ENCODE measurements at regions not wholly inside any gene's neighbourhood (a gene's known extent, or its start where the extent isn't known, plus 50 kb on each side); places are given as distances from the start of the nearest gene placed in this dataset.

DNA sequence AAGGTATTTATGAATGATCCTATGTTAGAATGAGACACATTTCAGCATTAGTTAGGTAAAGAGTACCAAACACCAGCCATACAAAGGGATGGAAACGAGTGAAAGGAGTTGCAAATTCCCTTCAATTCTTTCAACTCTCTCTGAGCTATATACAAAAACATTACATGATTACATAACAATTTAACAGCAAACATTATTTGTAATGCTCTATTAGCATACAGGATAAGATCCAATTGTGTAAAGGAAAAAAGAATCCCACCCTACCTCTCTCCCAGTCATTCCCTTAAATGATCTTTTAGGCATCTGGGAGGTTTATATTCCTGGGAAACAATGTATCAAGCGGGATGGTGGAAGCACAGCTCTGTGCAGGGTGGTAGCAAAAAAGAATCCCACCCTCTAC, 117.9 kb downstream of the RHOU start:
- TF ChIP-seq, protein P1, sequence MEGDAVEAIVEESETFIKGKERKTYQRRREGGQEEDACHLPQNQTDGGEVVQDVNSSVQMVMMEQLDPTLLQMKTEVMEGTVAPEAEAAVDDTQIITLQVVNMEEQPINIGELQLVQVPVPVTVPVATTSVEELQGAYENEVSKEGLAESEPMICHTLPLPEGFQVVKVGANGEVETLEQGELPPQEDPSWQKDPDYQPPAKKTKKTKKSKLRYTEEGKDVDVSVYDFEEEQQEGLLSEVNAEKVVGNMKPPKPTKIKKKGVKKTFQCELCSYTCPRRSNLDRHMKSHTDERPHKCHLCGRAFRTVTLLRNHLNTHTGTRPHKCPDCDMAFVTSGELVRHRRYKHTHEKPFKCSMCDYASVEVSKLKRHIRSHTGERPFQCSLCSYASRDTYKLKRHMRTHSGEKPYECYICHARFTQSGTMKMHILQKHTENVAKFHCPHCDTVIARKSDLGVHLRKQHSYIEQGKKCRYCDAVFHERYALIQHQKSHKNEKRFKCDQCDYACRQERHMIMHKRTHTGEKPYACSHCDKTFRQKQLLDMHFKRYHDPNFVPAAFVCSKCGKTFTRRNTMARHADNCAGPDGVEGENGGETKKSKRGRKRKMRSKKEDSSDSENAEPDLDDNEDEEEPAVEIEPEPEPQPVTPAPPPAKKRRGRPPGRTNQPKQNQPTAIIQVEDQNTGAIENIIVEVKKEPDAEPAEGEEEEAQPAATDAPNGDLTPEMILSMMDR (IDR thresholded peaks at IDR 0.05) = no peak
- DNase-seq = no peak
- H3K27me3 Mint-ChIP-seq (ENCODE audit: insufficient read depth) = peaks cover 4% of the 10 kb centered on the region
- no peaks in the 10 kb centered on the region for H3K36me3 Mint-ChIP-seq (ENCODE audit: low read depth)
- no peaks in the 10 kb centered on the region for H3K4me1 Mint-ChIP-seq (ENCODE audit: low read depth)
- H3K9me3 Mint-ChIP-seq = peaks cover 5% of the 10 kb centered on the region
- no peak overlapping the region for H3K27ac Mint-ChIP-seq
- no peak overlapping the region for H3K4me3 Mint-ChIP-seq

DNA sequence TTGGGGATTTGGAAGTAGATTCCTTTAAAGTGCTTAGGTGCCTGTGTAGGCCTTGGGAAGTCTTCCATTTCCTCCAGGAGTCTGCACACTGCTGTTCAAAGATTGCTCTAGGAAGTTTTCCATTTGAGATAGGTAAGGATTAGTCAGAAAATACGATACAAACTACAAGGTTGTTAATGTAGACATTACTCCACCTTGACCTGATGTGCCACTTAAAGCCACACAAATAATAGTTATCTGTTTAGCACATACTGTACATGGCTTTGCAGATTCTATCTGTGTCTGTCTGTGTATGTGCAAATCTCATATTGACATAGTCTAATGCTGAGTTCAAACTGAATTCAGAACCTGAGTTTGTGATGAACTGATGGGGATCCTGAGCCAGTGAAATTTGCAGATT, 118.4 kb downstream of the RHOU start:
- H3K27ac Mint-ChIP-seq = no peak overlapping the region
- H3K4me1 Mint-ChIP-seq (ENCODE audit: low read depth) = no peaks in the 10 kb centered on the region
- peaks cover 4% of the 10 kb centered on the region for H3K27me3 Mint-ChIP-seq (ENCODE audit: insufficient read depth)
- DNase-seq = no peak
- no peak overlapping the region for H3K4me3 Mint-ChIP-seq
- H3K9me3 Mint-ChIP-seq = peaks cover 5% of the 10 kb centered on the region
- TF ChIP-seq, protein P1 (IDR thresholded peaks at IDR 0.05) = no peak
- H3K36me3 Mint-ChIP-seq (ENCODE audit: low read depth) = no peaks in the 10 kb centered on the region

DNA sequence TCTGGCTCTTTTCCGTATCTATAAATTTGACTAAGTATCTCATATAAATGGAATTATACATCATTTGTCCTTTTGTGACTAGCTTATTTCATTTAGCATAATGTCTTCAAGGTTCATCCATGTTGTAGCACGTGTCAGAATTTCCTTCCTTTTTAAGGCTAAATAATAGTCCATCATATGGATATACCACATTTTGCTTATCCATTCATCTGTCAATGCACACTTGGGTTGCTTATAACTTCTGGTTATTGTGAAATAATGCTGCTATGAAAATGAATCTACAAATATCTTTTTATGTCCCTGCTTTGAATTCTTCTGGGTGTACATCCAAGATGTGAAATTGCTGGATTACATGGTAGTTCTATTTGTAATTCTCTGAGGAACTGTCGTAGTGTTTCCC, 119.6 kb downstream of the RHOU start:
- no peak for DNase-seq
- no peaks in the 10 kb centered on the region for H3K36me3 Mint-ChIP-seq (ENCODE audit: low read depth)
- no peak overlapping the region for H3K27ac Mint-ChIP-seq
- no peak overlapping the region for H3K4me3 Mint-ChIP-seq
- H3K27me3 Mint-ChIP-seq (ENCODE audit: insufficient read depth) = peaks cover 4% of the 10 kb centered on the region
- no peaks in the 10 kb centered on the region for H3K4me1 Mint-ChIP-seq (ENCODE audit: low read depth)
- peaks cover 13% of the 10 kb centered on the region for H3K9me3 Mint-ChIP-seq
- TF ChIP-seq, protein P1 (IDR thresholded peaks at IDR 0.05) = no peak

DNA sequence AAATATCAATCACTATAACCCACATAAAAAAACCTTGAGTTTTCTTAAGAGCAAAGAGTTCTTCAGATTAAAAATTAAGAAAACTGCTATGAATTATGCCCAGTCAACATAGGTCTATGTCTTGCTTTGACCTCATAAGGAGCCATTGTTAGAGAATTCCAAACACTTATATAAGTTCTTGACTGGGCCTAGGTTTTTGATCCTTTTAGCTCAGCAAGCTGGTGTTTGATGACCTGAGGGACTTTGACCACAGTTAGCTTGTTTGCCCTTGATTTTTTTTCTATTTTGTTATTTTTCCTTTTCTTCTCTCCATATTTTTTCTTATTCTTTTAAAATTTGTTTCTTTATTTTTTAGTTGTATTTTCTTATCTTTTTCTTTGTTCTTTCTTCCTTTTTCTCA, 122.3 kb downstream of the RHOU start:
- Mint-ChIP-seq H3K27ac (no peak overlapping the region), H3K9me3 (peaks cover 15% of the 10 kb centered on the region), H3K4me3 (no peak overlapping the region), H3K36me3 (ENCODE audit: low read depth) (no peaks in the 10 kb centered on the region), H3K4me1 (ENCODE audit: low read depth) (peaks cover 13% of the 10 kb centered on the region; the same call in 1 of the 2 replicates), H3K27me3 (ENCODE audit: insufficient read depth) (peaks cover 4% of the 10 kb centered on the region)
- no peak for DNase-seq
- TF ChIP-seq, protein P1 (IDR thresholded peaks at IDR 0.05) = no peak

DNA sequence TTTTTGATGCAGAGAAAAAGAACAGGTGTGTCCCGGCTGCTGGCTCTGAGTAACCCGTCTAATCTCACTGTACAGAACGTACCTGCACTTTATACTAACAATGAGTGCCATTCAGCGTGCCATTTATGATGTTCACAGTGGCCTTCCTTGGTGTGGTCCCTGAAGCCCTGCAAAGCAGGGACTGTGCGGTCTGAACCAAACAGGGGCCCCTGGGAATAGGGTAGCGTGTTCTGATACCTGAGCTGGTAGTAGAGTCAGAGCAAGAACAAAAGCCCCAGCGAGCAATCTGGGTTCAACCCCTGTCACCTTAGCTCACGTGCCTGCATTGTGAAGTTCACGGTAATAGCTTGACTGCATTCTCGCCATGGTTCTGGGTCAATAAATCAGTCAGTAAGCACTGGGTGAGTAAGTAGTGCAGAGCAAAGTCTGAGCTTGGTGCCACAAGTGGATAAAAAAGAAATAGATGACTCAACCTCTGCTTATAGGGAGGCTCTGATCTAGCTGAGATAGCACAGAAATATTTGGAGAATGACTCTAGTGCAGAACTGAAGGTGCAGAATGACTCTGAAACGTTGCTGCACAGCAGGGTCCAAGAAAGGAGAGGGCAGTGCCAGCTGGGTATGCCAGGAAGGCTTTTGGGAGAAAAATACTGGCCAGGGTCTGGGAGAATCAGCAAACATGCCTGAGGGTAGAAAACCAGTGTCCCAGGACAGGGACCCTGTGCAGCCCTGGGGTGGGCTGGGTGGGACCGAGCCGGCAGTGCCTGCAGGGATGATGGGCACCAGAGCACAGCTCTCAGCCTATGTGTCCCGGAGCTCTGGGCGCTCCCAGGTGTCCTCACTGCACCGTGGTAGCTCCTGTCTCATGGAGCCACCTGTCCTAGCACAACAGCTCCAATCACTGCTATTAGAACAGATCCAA, 125.9 kb downstream of the RHOU start:
- TF ChIP-seq, protein P1 (IDR thresholded peaks at IDR 0.05) = no peak
- H3K4me1 Mint-ChIP-seq (ENCODE audit: low read depth) = peaks cover 13% of the 10 kb centered on the region; the same call in 1 of the 2 replicates
- no peak overlapping the region for H3K27ac Mint-ChIP-seq
- DNase-seq = peak; percentile 77
- H3K27me3 Mint-ChIP-seq (ENCODE audit: insufficient read depth) = peaks cover 6% of the 10 kb centered on the region
- no peak overlapping the region for H3K4me3 Mint-ChIP-seq
- peaks cover 28% of the 10 kb centered on the region for H3K9me3 Mint-ChIP-seq
- H3K36me3 Mint-ChIP-seq (ENCODE audit: low read depth) = no peaks in the 10 kb centered on the region

Data from HFFc6 (cell line).